Superior temporal gyrus (tissue), 1 donor: ENCODE measurements at regions not wholly inside any gene's neighbourhood (a gene's known extent, or its start where the extent isn't known, plus 50 kb on each side); places are given as distances from the start of the nearest gene placed in this dataset.
A peak's percentile ranks its signal among the peaks of the same experiment; 100 is the strongest.
"Not testable (repeated sequence)": the region's sequence is repeated elsewhere in the genome, so short reads cannot be mapped to it uniquely, and the experiment has no call there.

Experiments used
- DNase-seq: peaks from one replicate; pipeline ENCODE4 v3.0.0-alpha.2; 2016; ENCODE audit errors: extremely low spot score

DNA sequence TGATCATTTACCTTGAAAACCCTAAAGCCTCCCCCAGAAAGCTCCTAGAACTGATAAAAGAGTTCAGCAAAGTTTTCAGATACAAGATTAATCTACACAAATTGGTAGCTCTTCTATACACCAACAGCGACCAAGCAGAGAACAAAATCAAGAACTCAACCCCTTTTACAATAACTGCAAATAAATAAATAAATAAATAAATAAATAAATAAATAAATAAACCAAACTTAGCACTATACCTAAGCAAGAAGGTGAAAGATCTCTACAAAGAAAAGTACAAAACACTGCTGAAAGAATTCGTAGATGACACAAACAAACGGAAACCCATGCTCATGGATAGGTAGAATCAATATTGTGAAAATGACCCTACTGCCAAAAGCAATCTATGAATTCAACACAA is 182.0 kb upstream of the RND3 start:
- DNase-seq: no peak

GRCh38 chr2:150667039-150667438 is 179.6 kb upstream of the RND3 start:
- not testable (repeated sequence) for DNase-seq

DNA sequence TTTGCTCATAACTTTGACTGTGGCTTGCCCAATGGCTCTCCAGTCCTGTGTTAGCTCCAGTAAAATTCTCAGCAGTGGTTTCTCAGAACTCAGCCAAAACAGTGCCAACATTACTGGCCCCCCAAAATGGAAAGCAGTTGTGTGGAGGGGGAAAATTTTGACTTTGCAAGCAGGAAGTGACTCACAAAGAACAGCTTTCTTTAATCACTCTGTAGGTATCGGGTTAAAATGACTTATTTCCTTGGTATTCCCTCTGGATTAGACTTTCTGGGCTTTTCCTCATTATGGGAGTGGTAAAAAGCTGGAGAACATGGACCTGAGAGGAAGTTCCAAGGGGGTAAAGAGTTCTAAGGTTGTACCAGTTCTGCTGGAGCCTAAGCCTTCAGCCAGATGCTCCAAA is 175.7 kb upstream of the RND3 start:
- DNase-seq: no peak

- no peak for DNase-seq
These were observed 168.5 kb upstream of the RND3 start for GRCh38 chr2:150656002-150656401.

DNA sequence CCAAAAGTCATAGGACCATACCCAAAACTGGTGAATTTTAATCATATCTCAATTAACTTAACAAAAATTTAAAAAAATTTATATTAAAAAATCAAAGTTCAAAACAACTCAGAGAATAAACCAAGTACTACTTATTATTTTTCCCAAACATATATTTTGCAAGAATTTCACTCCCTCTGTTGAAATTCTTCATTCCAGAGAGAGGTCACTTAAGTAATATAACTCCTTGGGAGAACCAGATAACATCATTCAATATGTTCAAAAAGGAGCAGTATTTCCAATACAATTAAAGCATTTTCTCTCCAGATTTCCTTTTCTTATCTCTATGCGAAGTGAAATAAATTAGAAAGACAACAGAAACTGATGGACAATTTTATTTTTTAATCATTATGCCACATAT is 165.9 kb upstream of the RND3 start:
- DNase-seq: no peak

- DNase-seq: no peak
These were observed 160.5 kb upstream of the RND3 start for GRCh38 chr2:150647943-150648342.

DNA sequence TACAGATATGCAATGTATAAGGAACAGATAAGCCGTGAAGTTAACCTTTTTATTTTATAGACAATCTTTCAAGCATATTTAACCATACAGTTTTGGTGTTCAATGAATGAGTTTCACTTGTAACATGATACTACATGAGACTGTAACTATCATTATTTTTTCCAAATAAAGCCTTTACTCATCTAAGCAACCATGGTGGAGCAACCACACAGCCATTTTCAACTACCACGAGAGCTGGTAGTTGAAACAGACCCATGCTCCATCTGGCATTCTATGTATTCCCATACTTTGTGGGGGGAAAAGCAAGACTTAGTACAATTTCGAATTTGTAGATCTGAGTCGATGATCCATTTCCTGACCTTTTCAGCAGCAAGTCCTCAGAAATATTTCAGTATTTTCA is 159.3 kb upstream of the RND3 start:
- DNase-seq: no peak

- DNase-seq: no peak
These were observed 157.0 kb upstream of the RND3 start for GRCh38 chr2:150644298-150645067.

DNA sequence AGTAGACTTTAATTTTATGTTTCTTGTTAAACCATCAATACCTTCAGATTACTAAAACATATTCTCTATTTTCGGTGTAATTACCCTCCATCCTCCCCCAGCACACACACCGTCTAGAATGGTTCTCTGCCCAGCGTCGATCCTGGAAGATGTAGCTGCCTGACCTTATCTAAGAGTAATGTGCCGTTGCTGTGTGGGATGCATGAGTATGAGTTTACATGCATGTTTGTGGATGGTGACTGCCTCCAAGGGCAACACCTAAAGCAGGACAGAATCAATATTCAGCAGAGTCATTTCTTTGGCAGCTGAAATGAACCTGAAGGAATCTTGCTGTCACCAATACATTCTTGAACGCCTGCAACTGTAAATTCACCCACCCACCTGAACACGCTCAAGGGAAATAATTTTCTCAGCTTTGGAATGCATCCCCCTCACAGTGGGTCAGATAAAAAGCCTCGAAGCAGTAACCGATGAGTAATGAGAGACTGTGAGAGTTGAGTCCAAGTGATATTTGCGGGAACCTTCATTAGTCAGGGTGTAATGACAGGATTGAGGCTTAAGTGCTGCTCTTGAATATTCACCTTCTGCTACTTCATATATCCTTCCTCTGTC is 155.8 kb upstream of the RND3 start:
- DNase-seq: no peak

DNA sequence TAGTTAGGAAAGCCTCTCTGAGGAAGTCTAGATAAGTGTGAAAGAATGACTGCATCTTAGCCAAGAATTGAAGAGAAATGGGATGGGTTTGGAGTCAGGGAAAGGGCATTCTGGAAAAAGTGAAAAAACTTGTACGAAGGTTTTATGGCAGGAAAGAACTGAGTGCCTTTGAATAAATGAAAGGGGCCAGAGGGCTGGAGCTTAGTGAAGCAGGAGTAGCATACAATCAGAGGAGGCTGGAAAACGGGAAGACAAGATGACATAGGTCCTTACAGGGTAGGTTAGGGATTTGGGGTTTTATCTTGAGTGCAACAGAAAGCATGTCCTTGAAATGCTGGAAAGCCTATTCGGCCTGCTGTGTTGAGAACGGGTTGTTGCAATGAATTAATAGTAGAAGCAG is 152.6 kb upstream of the RND3 start:
- no peak for DNase-seq

DNA sequence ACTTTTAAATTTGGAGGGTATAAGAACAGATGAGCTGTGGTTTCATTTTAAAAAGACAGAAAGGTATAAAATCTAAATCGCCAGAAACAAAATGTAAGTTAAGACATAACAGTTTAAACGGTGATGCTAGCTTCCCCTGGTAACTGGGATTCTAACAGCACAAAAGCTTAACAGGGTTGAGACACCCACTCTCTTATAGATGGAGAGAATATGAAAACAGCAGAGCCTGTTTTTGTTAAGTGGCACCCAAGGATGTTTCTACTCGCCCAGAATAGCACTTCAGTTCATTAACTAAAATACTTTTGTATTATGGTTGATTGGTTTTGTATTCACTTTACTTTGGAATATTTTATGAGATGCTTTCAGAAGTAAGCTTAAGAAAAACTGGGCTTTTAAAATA is 151.9 kb upstream of the RND3 start:
- DNase-seq: no peak

DNA sequence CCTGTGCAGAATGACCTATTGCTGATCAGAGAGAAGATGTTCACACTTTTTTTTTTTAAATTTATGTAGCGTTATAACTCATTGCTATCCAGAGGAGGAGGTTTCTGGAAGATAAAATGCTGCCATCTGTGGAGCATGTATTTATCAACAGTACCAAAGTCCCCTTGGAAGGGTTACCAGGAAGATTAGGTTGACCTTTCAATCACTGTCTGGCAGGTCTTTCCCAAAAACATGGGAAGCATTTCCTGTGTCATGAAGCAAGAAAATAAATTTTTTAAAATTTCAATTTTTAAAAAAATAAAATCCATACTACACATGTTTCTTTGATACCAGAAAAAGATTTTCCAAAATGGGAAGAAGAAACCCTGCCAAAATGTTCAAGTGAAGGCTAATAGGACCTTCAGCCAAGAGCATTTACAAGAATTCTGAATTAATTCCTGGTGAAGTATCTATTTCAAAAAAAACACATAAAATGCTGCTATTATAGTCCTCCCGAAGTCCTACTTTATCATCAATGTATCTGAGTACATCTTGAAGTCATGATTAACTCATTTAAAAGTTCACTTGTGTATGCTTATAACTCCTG is 143.9 kb upstream of the RND3 start:
- no peak for DNase-seq

DNA sequence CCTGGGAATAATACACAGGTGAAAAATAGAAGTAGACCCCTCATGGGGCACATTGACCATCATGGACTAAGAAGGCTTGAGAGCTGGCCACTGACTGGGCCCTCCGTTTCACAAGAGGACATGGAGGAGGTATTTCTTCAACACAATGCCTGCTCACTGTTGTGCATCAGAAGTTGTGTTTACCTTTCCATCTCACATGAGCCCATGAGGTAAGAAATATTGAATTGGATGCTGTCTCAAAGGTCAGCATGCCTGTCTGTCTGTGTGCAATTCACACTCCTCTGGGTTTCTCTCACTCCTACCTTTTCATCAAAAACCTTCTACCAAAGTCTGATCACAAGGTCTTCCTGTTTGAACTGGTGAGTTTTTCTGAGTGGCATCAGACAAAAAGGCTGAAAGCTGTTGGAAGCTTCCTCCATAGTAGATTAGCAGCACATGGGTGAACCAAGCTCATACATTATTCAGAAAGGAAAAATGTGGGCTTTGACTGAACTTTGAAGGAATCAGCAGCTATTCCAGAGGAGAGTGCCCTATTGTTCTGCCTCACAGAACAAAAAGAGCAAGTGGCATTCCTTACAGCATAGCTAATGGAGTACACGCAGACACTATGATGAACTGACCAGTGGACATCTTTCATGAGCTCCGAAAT is 143.2 kb upstream of the RND3 start:
- peak; percentile 63 for DNase-seq

GRCh38 chr2:150627526-150627925 is 140.1 kb upstream of the RND3 start:
- DNase-seq: no peak

DNA sequence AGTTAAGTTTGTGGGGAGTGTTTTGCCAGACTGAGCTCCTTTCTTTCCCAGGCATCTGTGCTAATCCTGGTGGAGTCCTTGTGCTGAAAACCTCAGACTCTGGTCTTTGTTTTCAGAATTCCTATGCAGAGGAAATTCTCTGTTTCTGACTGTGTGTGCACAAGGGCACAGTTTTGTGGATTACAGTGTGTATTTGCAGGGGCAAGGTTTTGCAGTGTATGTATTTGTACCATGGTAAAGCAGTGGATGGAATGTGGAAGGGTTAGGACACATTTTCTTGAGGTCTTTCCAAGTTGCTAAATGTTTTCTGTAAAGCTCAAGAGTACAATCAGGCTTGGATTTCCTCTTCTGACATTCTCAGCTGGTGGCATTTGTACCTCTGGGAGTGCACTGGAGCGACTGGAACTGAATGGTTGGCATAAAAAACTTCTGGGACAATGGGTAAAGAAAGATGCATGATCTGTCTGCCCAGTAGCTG is 139.5 kb upstream of the RND3 start:
- DNase-seq: no peak

DNA sequence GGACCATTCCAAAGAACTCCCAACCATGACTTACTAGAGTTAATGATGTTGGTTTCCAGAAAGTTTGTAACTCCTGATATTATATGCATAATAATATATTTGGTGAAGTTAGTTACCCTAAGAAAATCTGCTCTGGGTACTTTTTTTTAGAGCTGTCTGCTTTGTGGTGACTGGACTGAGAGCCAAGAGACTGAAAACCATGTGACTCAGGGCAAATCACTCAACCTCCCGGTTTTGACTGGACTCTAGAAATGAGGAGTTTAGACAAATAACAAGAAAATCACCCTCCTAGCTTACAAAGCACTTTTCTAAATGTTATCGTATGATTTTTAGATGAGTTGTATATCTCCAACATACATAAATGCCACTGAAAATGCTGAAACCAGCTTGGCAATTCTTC is 138.3 kb upstream of the RND3 start:
- no peak for DNase-seq

DNA sequence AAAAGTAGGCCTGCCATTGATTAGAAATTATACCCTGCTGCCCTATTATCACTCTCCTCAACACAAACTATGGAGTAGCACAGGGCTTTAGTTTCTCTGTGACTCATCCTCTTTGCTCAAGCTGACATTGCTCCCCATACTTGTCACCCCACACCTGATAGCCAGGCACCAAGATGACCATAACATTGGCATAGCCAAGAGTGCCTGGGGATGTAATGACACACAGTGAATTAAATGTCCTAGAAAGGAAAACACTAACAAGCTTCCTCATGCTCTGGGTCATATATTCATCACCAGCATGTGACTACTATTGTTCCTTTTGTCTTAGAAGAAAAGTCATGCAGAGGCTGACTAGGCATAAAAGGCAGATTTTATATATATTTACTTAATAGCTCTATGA is 137.8 kb upstream of the RND3 start:
- no peak for DNase-seq

DNA sequence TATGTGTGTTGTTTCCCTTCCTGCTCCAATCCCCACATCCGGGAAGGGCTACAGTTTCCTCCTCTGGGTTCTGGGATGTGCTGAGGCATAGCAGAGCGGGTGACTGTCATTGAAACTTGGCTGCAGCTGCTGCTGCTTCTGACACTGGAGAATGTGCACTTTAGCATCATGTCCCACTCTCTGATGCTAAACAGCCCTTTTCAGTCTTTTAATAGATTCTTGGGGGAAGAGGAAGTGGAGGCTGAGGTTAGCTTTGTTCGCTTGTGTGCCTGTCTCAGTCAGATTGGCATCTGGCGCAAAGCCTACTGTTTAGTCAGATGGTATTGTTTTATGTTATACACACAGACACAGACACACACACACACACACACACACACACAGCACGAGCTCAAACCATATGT is 136.5 kb upstream of the RND3 start:
- DNase-seq: no peak

- DNase-seq: no peak
These were observed 134.2 kb upstream of the RND3 start for GRCh38 chr2:150621526-150622213.

- DNase-seq: no peak
These were observed 133.4 kb upstream of the RND3 start for GRCh38 chr2:150620855-150621254.

DNA sequence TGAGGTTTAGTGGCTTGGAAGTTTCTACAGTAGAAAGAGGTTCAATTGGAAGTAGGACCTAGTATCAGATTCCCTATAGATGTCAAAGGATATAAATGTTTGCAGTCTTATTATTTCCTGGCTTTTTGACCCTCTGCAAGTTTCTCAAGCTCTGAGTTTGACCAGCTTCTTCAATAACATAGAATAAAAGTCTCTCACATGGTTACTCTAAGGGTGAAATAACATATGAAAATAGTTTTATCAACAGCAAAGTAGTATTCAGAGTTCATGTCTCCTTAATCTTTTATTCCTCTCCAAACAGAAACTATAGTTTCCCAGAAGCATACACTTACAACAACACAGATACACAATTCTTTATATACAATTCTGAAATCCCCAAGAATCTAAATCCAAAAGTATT is 132.9 kb upstream of the RND3 start:
- DNase-seq: no peak
